Activated CD4-positive, alpha-beta T cell treated with anti-CD3 and anti-CD28 coated beads for 4 hours (primary cell): ENCODE measurements at regions not wholly inside any gene's neighbourhood (a gene's known extent, or its start where the extent isn't known, plus 50 kb on each side); places are given as distances from the start of the nearest gene placed in this dataset.

Experiments used
- DNase-seq, 2 donors: peaks; one replicate each; pipeline ENCODE4 v3.0.0-alpha.2; 2020

DNA sequence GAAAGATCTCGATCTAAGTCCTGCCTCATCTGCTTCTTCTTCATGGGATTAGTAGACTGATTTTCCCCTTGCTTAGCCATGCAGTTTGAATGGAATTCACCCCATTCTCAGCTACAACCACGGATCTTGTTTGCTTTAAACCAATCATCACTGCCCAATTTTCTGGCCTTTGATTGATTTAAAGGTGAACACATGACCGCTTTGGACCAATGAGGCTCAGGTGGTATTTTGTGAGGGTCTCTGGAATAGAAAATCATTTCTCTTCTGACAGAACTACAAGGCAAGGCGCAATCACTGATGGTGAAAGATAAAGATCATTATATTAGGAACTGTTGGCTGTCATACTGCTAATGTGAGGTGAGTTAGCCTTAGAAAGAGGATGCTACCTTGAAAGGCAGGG is 213.0 kb upstream of the PLEKHG7 start:
- no peak for DNase-seq

DNA sequence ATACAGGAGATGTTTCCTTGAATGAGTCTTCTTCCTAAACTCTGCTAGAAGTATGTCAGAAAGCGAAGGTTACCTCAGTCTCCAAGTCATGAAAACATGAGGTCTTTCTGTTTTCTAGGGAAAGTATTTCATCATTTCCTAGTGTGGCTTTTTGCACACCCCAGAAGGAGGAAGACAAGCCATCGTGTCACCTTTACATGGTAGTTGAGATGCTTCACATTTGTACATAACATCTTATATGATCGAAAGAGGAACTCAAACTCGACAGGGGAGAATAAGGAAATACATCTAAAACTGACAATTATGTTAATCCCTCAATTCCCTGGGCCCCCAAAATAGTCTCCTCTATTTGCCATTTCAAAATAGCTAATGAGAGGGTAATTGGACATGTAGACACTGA is 214.1 kb upstream of the PLEKHG7 start:
- DNase-seq, result no peak

DNA sequence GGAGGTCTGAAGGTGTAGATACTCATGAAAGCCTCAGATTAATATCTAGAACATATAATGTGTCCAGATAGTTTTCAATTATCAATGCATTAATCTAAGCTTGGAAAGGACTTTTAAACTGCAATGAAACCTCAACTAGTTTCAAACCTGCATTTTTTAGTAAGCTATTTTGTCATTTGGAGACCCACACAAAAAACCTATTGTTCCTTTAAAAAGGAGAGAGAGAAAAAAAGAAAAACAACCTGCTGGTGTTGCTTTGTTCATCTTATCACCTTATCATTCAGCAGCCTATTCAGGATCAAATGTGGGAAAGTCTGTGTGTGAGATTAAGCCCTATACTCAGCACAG is 215.7 kb upstream of the PLEKHG7 start:
- DNase-seq, result no peak

DNA sequence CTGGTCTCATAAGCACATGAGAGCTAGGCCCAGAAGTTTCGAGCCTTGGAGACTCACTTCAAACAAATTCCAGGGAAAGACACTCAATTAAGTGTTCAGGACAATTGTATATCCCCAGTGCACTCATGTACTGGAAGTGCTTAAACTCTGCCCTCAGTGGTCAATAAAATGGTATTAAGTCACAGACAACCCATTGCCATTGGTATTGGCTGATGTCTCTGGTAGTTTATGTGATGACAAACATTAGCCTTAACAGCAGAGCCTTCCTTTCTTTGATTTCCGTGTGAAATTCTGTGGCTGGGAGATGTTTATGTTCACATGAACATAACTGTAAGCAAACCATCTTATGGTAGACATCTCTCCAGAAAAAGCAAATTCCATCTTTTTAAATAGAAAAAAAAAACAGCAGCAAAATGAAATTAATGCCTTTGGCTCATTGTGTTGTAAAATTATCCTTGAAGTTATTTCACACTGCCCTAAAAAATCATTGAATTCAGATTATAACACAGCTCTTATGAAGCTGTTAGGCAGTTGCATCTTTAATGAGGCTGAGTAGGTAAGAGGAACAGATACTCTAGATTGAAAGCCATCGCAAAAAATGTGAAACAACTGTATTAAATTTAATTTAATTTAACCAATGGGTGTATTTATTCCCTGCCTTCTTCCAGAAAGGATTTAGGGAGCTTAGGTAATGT is 216.2 kb upstream of the PLEKHG7 start:
- DNase-seq, result no peak

DNA sequence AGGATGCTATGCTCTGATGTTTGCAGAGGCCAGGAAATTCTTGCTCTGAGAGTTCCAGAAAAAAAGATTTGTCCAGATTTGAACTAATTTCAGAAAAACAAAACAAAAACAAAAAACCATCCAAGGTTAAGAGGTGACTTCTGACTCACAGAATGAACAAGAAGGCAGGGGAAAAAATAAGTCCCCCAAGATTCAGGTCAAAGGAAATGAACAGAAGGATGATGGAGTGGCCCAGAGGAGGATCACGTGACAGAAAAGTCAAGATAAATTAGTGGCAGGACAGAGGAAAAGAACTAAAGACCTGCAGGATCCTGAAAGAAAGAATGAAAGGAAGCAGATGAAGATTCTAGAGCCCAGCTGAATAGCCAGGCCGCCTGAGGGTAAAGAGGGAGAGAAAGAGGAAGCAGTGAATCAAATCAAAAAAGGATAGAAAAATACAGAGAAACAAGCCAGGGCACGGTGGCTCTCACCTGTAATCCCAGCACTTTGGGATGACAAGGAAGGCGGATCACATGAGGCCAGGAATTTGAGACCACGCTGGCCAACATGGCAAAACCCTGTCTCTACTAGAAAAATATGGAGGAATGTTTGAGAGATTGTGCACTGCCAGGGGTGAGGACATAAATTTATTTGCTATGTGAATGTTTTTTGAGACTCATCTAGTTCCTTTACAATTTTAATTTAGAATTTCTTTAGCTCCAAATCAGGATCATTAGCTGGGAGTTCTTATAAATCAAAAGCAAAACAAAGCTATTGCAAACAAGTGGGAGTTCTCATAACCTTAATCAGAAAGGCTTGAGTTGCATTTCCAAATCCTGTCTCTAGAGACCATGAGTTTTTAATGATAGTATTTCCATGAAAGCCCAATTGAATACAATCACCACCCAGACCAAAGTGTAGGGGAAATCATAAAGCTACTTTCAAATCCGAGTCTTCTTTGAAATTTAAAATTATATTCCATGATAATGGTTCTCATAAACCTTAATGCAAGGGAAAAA is 217.1 kb upstream of the PLEKHG7 start:
- DNase-seq, result no peak

DNA sequence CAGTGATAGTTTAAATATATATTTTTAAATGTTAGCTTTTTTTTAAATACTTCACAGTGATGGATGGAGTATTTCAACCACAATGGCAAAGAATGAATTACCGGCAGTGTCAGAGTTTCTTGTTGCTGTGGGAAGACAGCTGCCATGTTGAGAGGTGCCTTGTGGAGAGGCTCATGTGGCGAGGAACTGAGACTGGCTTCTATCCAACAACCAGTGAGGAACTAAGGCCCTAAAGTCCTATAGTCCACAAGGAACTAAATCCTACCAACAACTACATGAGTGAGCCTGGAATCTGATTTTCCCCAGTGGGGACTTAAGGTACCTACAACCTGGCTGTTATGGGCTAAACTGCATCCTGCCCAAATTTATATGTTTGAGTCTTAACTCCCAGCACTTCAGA is 220.2 kb upstream of the PLEKHG7 start:
- DNase-seq, result no peak

DNA sequence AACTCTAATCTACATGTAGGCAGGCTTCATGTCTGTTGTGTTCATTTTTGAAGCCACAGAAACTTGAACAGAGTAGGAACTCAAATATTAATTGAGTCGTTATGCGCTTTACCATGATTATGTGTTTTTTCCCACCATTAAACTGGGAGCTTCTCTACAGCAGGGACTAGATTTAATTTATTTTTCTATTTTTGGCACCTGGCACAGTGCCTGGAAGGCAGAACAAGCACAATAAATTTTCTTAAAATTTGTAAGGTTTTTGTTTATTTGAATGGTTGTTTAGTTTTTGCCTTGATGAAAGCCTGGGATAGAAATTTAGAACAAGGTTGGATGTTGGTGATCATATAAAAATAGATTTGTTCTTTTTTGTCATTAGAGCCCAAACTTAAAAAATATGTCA is 221.7 kb upstream of the PLEKHG7 start:
- DNase-seq, result no peak

DNA sequence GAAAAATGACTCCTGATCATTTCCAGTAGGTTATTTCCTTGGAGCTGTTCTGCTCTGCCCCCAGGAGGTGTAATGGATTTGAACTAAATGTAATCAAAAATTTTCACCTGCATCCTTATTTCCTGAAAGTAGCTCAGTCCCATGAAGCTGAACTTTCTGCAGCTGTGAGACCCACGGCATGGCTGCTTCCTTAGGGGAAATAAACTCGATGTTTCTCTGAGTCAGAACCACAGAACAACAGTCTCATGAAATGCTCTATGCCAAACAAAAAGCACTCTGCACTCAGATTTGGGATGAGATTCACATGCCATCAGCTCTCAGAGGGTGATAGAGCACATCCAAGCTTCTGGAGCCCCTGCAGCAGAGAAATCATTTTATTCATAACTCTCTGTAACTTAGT is 224.1 kb upstream of the PLEKHG7 start:
- no peak for DNase-seq

DNA sequence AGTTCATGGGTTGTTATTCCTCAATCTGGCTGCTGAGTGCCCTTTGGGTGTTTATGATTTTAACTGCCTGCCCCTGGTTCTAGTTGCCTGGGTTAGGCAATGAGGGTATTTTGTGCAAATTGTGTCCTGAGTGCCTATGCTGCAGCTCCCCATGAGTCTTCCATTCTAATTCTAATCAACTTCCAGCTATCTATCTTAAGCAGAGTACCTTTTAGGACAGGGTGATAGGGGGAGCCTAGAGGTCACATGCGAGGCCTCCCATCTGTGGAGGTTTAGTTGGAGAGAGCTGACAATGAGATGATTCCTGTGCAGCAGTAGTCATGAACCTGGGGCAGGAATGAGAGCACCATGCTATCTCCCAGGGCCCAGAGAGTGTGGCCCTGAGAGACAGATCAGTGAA is 225.9 kb upstream of the PLEKHG7 start:
- no peak for DNase-seq

DNA sequence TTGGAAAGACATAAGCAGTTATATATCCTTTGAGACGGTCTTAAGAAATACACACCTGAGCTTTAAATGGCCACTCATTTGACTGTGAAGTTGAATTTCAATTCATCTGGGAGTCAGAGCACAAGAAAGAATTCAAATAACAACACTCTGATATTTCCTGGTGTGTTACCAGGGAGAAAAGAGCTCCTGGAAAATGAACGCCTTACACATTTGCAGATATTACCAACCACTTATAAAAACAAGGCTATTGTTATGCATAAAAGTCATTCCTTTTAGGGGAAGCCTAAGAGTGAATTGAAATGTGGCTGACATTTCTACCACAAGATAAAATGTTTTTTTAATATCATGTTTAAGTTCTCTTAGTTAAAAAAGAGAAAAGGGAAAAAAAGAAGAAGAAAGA is 229.2 kb upstream of the PLEKHG7 start:
- DNase-seq, result no peak

DNA sequence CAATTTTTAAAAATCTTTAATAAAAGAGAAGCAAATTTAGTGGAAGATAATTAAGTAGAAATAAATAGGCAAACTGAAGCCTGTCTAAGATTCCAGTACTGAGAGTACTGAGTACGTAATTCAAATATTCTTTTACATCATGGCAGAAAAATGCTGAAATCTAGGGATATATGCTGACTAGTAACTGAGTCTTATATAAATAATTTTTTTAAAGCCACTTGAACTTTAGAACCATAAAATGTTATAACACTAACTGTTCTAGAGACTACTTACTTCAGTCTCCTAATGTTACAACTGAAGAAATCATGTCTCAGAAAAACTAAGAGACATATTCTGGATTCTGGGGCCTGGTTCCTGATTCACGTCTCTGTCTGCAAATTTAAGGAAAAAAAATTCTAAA is 230.6 kb upstream of the PLEKHG7 start:
- DNase-seq, result no peak

DNA sequence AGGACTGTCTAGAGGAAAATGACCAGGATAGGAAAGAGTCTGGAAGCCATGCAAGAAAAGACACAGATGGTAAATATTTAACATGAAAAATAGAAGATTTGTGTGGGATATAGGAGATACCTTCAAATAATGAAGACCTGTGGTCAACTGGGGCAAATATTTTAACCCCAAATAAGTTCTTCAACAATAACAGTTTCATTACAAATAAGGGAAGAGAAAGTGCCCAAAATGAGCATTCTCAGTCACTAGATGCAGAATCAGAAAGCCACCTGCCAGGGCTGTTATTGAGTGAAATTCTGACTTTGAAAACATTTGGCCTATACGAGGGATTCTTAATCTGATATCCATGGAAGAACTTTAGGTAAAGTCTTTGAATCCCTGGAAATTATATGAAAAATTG is 231.2 kb upstream of the PLEKHG7 start:
- DNase-seq, result no peak

DNA sequence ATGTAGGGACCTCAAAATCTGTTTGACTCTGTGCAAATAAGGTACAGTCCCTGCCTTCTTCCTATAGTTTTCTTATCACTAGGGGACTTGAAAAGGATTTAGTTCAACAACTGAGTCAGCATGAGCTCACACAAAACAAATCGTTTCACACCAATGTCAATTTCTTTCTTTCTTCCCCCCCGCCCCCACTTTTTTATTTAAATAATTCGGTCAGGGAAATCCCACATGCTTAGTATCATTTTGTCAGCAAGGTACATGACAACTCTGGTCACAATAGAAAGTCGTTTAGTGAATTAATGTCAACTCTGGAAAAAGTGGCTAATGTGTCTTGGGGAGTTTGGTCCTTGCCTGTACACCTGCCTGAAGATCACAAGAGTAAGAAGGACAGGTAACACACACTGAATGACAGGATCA is 232.2 kb upstream of the PLEKHG7 start:
- DNase-seq, result peak; percentile 15 to 45

DNA sequence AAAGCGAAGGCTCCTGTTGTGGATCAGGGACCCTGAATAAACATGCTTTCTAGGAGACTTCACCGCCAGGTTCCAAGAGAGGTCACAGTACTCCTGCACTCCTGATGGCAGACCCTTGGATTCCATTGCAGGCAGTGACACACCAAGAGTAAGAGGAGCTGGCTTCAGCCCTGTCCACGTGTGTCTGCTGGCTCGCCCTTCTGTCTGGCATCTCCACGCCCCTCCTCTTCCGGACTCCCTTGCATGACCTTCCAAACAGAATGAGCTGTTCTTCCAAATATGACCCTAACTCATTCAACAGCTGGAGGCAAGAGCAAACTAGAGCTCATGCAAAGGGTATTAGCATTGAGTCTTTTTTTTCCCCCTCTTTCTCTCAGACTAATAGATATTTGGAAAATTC is 233.0 kb upstream of the PLEKHG7 start:
- DNase-seq, result no peak

DNA sequence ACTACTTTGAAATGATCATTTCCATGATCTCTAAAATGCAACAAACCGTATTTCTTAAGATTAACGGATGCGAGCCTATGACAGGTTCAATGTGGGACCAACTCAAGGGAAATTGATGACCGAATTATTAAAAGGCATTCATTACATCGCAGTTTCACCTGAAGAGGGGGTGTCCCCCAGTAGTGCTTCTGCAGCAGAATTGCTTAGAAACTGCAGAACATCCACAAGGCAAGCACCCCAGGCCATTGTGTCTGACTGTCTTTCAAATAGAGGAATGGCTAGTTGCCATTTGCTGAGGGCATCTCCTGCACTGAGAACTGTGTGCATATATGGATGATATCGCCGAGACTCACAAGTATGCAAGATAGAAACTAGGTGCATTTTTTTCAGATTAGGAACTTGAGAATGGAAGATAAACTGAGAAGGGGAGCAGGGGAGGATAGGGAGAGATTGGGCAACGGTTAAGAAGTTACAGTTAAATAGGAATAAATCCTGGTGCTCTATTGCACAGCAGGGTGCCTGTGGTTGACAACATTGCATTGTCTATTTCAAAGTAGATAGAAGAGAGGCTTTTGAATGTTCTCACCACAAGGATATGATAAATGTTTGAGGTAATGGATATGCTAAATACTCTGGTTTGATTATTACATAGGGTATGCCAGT is 234.3 kb upstream of the PLEKHG7 start:
- DNase-seq, result no peak

DNA sequence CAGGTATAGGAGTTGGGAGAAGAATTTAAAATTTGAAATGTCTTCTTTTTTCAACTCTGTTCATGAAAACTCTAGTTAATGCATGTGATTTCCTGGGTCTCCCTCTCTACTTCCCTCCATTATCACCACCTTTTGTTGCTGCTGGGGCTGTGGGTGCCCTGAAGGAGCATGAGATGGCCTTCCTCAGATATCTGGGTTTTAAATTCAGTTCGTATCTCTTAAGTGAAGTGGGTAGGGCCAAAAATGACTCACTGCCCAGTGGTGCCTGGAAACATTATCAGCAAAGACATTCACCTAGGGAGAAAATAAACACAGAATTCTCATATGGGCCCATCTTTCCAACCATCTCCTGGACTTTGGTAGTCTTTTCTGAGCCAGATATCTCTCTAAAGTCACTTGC is 234.9 kb upstream of the PLEKHG7 start:
- no peak for DNase-seq

DNA sequence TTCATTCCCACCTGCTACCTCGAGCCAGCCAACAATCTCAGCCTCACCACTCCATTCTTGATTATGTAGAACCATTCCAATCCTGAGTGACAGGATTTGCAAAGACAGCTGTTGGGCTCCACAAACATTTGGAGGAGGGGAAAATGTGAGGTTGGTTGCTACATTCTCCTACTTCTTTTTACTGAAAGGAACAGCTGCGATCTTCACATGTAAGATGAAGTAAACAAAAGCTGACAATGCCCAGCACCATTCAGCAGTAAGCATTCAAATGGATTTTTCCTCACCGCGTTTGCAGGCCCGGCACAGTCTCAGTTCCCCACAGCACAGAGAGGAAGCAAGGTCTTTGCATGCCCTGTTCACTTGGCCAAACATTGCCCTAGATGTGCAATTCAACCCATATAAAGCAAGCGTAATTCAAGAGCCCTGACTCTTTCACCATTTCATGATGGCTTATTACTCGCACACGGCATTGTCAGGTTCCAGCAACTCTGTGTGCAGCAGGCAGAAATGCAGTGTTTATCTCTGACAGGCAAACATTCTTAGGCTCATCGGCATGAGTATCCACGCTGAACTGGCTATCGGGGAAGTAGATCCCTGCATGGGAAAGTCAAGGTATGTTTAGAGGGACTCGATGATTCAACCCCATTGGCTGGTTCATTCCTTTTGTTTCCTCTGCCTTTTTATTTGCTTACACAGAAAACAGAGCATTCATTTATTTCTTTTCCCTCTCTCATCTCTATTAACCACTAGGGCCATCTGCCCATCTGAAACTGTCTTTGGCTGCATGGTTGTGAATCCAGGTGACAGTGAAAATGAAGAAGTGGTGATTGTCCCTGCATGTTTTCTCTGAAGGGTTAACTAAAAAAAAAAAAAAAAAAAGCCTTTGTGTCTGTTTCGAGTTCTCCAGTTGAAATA is 236.1 kb upstream of the PLEKHG7 start:
- DNase-seq, result no peak

DNA sequence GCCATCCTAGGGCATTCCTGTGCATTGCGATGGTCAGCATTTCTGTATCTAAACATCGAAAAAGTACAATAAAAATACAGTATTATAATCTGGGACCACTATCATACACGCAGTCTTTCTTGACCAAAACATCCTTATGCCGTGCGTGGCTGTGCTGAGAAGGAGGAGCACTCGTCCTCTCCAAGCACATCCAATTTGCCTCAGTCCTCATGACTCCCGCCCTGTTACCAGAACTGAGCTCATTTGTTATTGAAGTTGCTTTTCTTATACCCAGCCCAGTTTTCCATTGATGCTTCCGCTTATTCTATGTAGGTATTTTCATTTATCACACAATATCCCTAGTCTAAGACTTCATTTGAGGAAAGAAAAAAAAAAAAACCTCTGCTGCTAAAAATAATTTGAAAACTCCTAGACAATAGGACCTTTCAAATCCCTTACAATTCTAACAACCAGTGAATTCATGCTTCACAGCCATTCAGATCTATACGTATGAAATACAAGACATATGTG is 236.9 kb upstream of the PLEKHG7 start:
- DNase-seq, result no peak

DNA sequence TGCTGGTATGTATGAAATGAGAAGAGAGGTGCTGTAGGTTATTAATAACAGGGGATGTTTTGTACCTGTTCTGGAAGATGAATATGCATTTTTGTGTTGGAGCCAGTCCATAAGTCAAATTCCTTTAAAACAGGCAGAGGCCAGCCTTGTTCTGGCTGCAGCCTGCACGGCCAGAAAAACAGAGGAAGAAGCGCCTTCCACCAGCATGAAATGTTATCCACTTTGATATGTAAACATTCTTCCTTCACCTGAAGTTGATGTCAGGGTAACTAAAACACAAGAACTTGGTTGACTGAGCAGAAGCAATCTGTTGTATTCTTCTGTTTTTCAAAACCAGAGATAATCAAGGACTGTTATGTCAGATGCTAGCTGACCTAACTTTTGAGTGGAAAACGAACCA is 237.9 kb upstream of the PLEKHG7 start:
- DNase-seq, result no peak

DNA sequence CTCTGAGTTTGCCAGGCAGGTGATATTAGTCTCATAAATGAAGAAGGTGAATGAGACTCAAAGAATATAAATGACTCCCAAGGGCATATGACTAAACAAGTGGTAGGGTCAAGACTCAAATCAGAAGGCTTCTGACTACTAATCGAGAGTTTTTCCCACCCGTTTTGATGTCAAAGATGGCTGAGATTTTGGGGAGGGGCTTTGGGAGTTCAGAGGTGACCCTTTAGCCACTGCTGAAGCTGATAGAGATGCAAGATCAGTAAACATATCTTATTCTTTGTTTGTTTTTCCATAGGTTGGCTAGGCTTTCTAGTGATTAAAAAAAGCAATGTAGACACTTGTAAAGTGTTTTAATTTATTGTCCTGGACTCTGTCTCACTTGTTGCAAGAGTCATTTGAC is 239.6 kb upstream of the PLEKHG7 start:
- DNase-seq, result no peak

DNA sequence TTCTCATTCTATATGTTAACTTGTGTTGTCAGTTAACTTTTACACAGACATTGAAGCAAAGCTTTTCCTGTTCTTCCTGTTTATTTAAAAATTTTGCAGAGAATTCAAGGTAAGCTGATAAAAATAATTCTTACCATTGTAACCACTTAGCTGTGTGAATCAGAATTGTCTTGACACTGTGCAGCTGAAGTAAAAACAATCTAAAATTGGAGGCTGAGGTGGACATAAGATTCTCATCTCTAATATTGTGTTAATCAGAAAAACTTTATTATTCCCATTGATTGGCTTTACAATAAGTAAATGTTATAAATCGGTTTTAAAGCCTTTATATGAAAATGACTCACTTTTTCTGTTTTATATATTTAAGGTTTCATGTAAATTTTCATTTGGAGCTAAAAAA is 240.3 kb upstream of the PLEKHG7 start:
- DNase-seq, result no peak

DNA sequence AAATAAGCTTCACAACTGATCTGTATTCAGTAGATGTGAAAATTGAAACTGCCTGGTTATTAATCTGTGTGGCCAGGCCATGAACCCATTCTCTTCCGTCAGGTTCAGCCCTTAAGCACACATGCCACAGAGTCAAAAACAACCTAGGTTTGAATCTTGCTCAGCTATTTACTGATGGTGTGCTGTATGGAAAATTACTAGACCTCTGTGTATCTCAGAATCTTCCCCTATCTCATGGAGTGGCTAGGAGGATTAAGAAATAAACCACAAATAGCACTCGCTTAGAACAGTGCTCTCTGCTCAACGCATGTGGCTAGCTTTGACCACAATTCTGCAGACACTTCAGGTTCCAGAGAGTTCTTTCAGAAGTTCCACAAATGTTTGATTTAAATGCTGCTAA is 240.7 kb upstream of the PLEKHG7 start:
- DNase-seq, result no peak

DNA sequence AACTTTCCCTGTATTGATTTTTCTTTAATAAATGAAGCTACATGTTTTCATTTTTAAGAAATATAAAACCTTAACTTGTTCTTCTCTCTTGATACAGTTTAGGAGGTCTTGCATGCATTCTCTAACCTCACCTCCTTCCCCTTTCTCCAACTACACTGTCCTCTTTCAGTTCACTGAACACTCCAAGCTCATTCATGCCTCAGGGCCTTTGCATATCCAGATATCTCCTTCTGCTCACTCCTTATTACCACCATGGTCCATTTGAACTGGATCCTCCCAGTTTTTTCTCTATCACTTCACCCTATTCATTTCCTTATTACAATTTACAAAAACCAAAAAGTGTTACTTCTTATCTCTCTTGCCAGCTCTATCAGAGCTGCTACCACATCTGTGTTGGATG is 242.9 kb upstream of the PLEKHG7 start:
- DNase-seq, result no peak
